Body of pancreas (tissue), 4 donors: ENCODE measurements at regions not wholly inside any gene's neighbourhood (a gene's known extent, or its start where the extent isn't known, plus 50 kb on each side); places are given as distances from the start of the nearest gene placed in this dataset.

Experiments
- POLR2A ChIP-seq, 3 donors: fragments of 450-650 bp; IDR thresholded peaks; one replicate each; pipeline ENCODE4 v1.6.1; 2016; ENCODE audit warnings: antibody characterized with exemption in 3 of 3, mild to moderate bottlenecking in 2 of 3
- TF ChIP-seq, protein P1 (sequence below), 7 experiments: fragments of 450-650 bp in 4 of 7; fragments of 200-600 bp in 3 of 7; sonication (generic) in 3 of 7; IDR thresholded peaks; one replicate each; pipeline ENCODE4 v1.5.1; 2016 to 2019; ENCODE audit warnings: antibody characterized with exemption in 7 of 7

- TF ChIP-seq, protein P1, sequence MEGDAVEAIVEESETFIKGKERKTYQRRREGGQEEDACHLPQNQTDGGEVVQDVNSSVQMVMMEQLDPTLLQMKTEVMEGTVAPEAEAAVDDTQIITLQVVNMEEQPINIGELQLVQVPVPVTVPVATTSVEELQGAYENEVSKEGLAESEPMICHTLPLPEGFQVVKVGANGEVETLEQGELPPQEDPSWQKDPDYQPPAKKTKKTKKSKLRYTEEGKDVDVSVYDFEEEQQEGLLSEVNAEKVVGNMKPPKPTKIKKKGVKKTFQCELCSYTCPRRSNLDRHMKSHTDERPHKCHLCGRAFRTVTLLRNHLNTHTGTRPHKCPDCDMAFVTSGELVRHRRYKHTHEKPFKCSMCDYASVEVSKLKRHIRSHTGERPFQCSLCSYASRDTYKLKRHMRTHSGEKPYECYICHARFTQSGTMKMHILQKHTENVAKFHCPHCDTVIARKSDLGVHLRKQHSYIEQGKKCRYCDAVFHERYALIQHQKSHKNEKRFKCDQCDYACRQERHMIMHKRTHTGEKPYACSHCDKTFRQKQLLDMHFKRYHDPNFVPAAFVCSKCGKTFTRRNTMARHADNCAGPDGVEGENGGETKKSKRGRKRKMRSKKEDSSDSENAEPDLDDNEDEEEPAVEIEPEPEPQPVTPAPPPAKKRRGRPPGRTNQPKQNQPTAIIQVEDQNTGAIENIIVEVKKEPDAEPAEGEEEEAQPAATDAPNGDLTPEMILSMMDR (IDR thresholded peaks at IDR 0.05), result no peak
- TF ChIP-seq POLR2A (IDR thresholded peaks at IDR 0.05), result no peak
These were observed 199.3 kb upstream of the CMC1 start for GRCh38 chr3:28042095-28042635.
